ENCODE measurements at regions not wholly inside any gene's neighbourhood (a gene's known extent, or its start where the extent isn't known, plus 50 kb on each side); places are given as distances from the start of the nearest gene placed in this dataset.

- no peak overlapping the region for H3K4me3 Mint-ChIP-seq
- no CpG with 5 or more reads among the region's 1 CpG for WGBS (ENCODE audit: extremely low coverage, insufficient read length, low lambda C conversion rate)
- TF ChIP-seq CTCF (conservative IDR thresholded peaks at IDR 0.05): no peak
Observed at GRCh38 chr12:107165581-107165980, 72.2 kb upstream of the CRY1 start.

More at GRCh38 chr12:107165581-107165980, 72.2 kb upstream of the CRY1 start:
- Mint-ChIP-seq H3K27ac (no peak overlapping the region), H3K27me3 (ENCODE audit: low read depth) (peaks cover 8% of the 10 kb centered on the region), H3K4me1 (peaks cover 0 to 7% of the 10 kb centered on the region in 2 experiments; a peak in 3 of 4 replicates), H3K36me3 (ENCODE audit: insufficient read depth in 1 of 3, low read depth in 3 of 3) (no peaks in the 10 kb centered on the region), H3K9me3 (no peaks in the 10 kb centered on the region)
- H3K4me1 ChIP-seq (ENCODE audit: insufficient read depth, low read length): no peaks in the 10 kb centered on the region
- H3K23ac ChIP-seq (ENCODE audit: insufficient read length, low read depth, low read length): no peak overlapping the region
- H2AFZ ChIP-seq (ENCODE audit: low read length): no peak overlapping the region
- no peak overlapping the region for H4K8ac ChIP-seq (replicated peaks; ENCODE audit: insufficient read length, low read depth, low read length)
- H2BK5ac ChIP-seq (ENCODE audit: insufficient read length, low read length): no peak overlapping the region
- no peak overlapping the region for H3K27ac ChIP-seq (ENCODE audit: insufficient read length, low read depth, low read length)
- H4K91ac ChIP-seq (ENCODE audit: insufficient read length, low read depth, low read length): no peak overlapping the region
- no peak overlapping the region for H2BK20ac ChIP-seq (ENCODE audit: low read depth, low read length, poor library complexity, severe bottlenecking)
- H3K4ac ChIP-seq (ENCODE audit: low read depth, low read length): no peak overlapping the region
- no peaks in the 10 kb centered on the region for H3K9me3 ChIP-seq (ENCODE audit: control insufficient read depth, low read depth, low read length)
- no peak overlapping the region for H2AK5ac ChIP-seq (ENCODE audit: insufficient read length, low read length)
- H4K5ac ChIP-seq (ENCODE audit: insufficient read length, low read depth, low read length): no peak overlapping the region
- H3K79me1 ChIP-seq (ENCODE audit: insufficient read depth, low read depth, low read length, poor library complexity, severe bottlenecking): no peaks in the 10 kb centered on the region
- H3K4me2 ChIP-seq (ENCODE audit: insufficient read depth, insufficient read length, low read length): no peak overlapping the region
- no peak overlapping the region for H2BK15ac ChIP-seq (ENCODE audit: low read depth, low read length)
- H3K14ac ChIP-seq (ENCODE audit: insufficient read depth, low read length): no peak overlapping the region
- H3K23me2 ChIP-seq (ENCODE audit: insufficient read length, low read depth, low read length, poor library complexity, severe bottlenecking): no peaks in the 10 kb centered on the region
- H3K18ac ChIP-seq (ENCODE audit: insufficient read length, low read depth, low read length): no peak overlapping the region
- no peak overlapping the region for H2BK120ac ChIP-seq (ENCODE audit: low read depth, low read length, poor library complexity, severe bottlenecking)
- H3K79me2 ChIP-seq (ENCODE audit: insufficient read depth, low read length): no peaks in the 10 kb centered on the region
- no peak overlapping the region for H2BK12ac ChIP-seq (ENCODE audit: insufficient read length, low read depth, low read length)
- no peaks in the 10 kb centered on the region for H3K27me3 ChIP-seq (ENCODE audit: insufficient read depth, low read length)
- no peak overlapping the region for H3K56ac ChIP-seq (ENCODE audit: insufficient read length, low read depth, low read length)
- no peaks in the 10 kb centered on the region for H4K20me1 ChIP-seq (ENCODE audit: control insufficient read depth, insufficient read depth, insufficient read length)
- H3K9ac ChIP-seq (ENCODE audit: extremely low read depth, insufficient read length, low read length): no peak overlapping the region
- H3T11ph ChIP-seq (ENCODE audit: low read length): no peak overlapping the region
- DNase-seq: no peak

Data from H9 (cell line).